ENCODE measurements at regions not wholly inside any gene's neighbourhood (a gene's known extent, or its start where the extent isn't known, plus 50 kb on each side); places are given as distances from the start of the nearest gene placed in this dataset.

GRCh38 chr17:72399608-72400487 lies 279.0 kb downstream of the SOX9 start:
- H3K36me3 Mint-ChIP-seq (ENCODE audit: insufficient read depth), result no peaks in the 10 kb centered on the region
- H3K9me3 Mint-ChIP-seq, result peaks cover 4% of the 10 kb centered on the region
- DNase-seq (ENCODE audit: low spot score in 2 of 2) (no peak), ATAC-seq (replicated peaks; ENCODE audit: extremely low read depth, poor library complexity, severe bottlenecking) (no peak)
- H3K27me3 Mint-ChIP-seq, result no peaks in the 10 kb centered on the region
- H3K4me3 Mint-ChIP-seq, result no peak overlapping the region
- no peak overlapping the region for H3K27ac Mint-ChIP-seq (ENCODE audit: low read depth)
- no peaks in the 10 kb centered on the region for H3K4me1 Mint-ChIP-seq

- Mint-ChIP-seq H3K4me3 (no peak overlapping the region), H3K27ac (ENCODE audit: low read depth) (no peak overlapping the region), H3K36me3 (ENCODE audit: insufficient read depth) (no peaks in the 10 kb centered on the region), H3K9me3 (peaks cover 4% of the 10 kb centered on the region), H3K27me3 (no peaks in the 10 kb centered on the region), H3K4me1 (no peaks in the 10 kb centered on the region)
- DNase-seq (ENCODE audit: low spot score in 2 of 2) (no peak), ATAC-seq (replicated peaks; ENCODE audit: extremely low read depth, poor library complexity, severe bottlenecking) (no peak)
Measured at GRCh38 chr17:72400488-72400827, 279.6 kb downstream of the SOX9 start.

DNA sequence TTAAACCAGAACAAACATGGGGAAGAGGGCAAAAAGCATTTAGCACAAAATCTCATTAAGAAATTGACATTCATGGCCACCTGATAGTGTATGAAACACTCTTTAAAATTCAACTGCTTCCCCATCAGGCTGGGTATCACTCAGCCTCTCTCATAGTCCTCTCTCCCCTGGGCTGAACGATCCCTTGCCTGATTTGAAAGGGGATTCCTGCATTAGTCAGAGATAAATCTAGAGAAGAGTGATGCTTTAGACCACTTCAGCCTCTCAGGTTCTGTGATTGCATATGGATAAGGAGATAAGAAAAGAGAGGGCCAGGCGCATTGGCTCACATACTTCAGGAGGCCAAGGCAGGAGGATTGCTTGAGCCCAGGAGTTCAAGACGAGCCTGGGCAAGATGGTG lies 280.0 kb downstream of the SOX9 start:
- H3K4me1 Mint-ChIP-seq, result no peaks in the 10 kb centered on the region
- H3K4me3 Mint-ChIP-seq, result no peak overlapping the region
- H3K36me3 Mint-ChIP-seq (ENCODE audit: insufficient read depth), result no peaks in the 10 kb centered on the region
- no peak overlapping the region for H3K27ac Mint-ChIP-seq (ENCODE audit: low read depth)
- DNase-seq (ENCODE audit: low spot score in 2 of 2) (no peak), ATAC-seq (replicated peaks; ENCODE audit: extremely low read depth, poor library complexity, severe bottlenecking) (no peak)
- no peaks in the 10 kb centered on the region for H3K27me3 Mint-ChIP-seq
- peaks cover 4% of the 10 kb centered on the region for H3K9me3 Mint-ChIP-seq

GRCh38 chr17:72401883-72402726 lies 281.3 kb downstream of the SOX9 start:
- no peak overlapping the region for H3K27ac Mint-ChIP-seq (ENCODE audit: low read depth)
- no peaks in the 10 kb centered on the region for H3K4me1 Mint-ChIP-seq
- H3K9me3 Mint-ChIP-seq, result peaks cover 4% of the 10 kb centered on the region
- ATAC-seq (replicated peaks; ENCODE audit: extremely low read depth, poor library complexity, severe bottlenecking) (no peak), DNase-seq (ENCODE audit: low spot score in 2 of 2) (no peak)
- no peak overlapping the region for H3K4me3 Mint-ChIP-seq
- no peaks in the 10 kb centered on the region for H3K27me3 Mint-ChIP-seq
- H3K36me3 Mint-ChIP-seq (ENCODE audit: insufficient read depth), result no peaks in the 10 kb centered on the region

DNA sequence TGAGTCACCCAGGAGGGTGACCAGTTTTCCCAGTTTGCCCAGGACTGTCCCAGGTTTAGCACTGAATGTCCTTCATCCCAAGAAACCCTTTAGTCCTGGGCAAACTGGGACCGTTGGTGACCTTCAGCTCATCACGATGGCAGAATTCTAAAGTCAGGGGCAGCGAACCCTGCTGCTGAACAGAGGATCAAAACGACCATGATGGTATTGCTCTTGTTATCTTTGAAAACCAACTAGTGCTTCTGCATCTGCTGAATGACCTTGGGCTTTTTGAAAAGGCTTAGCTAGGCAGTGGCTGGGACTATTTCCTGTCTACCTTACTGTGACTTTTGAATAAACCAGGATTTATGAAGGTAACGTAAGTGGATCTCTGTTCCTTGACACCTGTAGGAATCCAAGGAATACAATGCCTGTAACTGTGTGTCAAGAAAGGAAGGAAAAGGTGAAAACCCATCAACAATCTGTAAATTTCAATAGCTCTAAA lies 281.9 kb downstream of the SOX9 start:
- Mint-ChIP-seq H3K27me3 (no peaks in the 10 kb centered on the region), H3K4me3 (no peak overlapping the region)

GRCh38 chr17:72403713-72404209 lies 282.9 kb downstream of the SOX9 start:
- DNase-seq (ENCODE audit: low spot score in 2 of 2), result no peak
- Mint-ChIP-seq H3K27ac (ENCODE audit: low read depth) (no peak overlapping the region), H3K4me1 (no peaks in the 10 kb centered on the region), H3K4me3 (no peak overlapping the region), H3K9me3 (peaks cover 4% of the 10 kb centered on the region), H3K27me3 (no peaks in the 10 kb centered on the region), H3K36me3 (ENCODE audit: insufficient read depth) (no peaks in the 10 kb centered on the region)
- no peak for ATAC-seq (replicated peaks; ENCODE audit: extremely low read depth, poor library complexity, severe bottlenecking)

More for the DNA sequence above, 281.9 kb downstream of the SOX9 start:
- no peak for ATAC-seq (replicated peaks; ENCODE audit: extremely low read depth, poor library complexity, severe bottlenecking)
- no peaks in the 10 kb centered on the region for H3K4me1 Mint-ChIP-seq
- H3K9me3 Mint-ChIP-seq, result peaks cover 4% of the 10 kb centered on the region
- DNase-seq (ENCODE audit: low spot score in 2 of 2), result no peak
- H3K27ac Mint-ChIP-seq (ENCODE audit: low read depth), result no peak overlapping the region
- no peaks in the 10 kb centered on the region for H3K36me3 Mint-ChIP-seq (ENCODE audit: insufficient read depth)

DNA sequence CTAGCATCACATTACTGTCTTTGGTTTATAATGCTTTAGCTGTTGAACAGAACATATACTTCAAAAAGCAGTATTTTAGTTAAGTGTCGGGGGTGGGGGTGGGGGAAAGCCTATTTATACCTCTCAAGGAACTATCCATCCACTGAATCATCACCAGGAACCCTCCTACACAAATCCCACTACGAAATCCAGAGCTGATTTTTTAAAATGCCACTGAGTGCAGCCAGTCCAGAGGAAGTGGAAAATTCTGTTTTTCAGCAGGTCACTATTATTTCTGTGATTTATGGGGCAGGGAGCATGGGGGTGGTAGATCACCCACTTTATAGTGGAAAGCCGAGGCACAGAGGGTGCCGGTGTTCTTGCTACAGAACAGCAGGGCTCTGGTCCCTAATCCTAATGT lies 284.1 kb downstream of the SOX9 start:
- Mint-ChIP-seq H3K27ac (ENCODE audit: low read depth) (no peak overlapping the region), H3K36me3 (ENCODE audit: insufficient read depth) (no peaks in the 10 kb centered on the region), H3K9me3 (peaks cover 4% of the 10 kb centered on the region), H3K4me3 (no peak overlapping the region), H3K4me1 (no peaks in the 10 kb centered on the region), H3K27me3 (no peaks in the 10 kb centered on the region)
- ATAC-seq (replicated peaks; ENCODE audit: extremely low read depth, poor library complexity, severe bottlenecking) (no peak), DNase-seq (ENCODE audit: low spot score in 2 of 2) (no peak)

DNA sequence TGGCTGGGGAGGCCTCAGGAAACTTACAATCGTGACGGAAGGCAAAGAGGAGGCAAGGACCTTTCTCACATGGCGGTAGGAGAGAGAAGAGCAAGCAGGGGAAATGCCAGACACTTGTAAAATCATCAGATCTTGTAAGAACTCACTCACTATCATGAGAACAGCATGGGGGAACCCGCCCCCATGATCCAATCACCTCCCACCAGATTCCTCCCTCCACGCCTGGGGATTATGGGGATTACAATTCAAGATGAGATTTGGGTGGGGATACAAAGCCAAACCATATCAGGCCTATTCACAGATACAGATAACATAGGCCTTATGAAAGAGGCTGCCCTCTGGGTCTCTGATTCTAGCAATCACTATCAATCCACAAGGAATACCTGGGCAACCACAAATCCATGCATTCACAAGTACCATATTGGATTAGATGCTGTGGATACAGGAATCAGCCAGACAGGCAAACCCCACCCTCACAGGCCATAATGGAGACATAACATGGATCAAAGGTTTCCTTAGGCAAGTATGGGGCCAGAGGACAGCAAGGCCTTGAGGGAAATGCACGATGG lies 284.9 kb downstream of the SOX9 start:
- Mint-ChIP-seq H3K36me3 (ENCODE audit: insufficient read depth) (no peaks in the 10 kb centered on the region), H3K4me3 (no peak overlapping the region), H3K9me3 (peaks cover 4% of the 10 kb centered on the region), H3K27ac (ENCODE audit: low read depth) (no peak overlapping the region), H3K4me1 (no peaks in the 10 kb centered on the region), H3K27me3 (no peaks in the 10 kb centered on the region)
- ATAC-seq (replicated peaks; ENCODE audit: extremely low read depth, poor library complexity, severe bottlenecking) (no peak), DNase-seq (ENCODE audit: low spot score in 2 of 2) (no peak)

DNA sequence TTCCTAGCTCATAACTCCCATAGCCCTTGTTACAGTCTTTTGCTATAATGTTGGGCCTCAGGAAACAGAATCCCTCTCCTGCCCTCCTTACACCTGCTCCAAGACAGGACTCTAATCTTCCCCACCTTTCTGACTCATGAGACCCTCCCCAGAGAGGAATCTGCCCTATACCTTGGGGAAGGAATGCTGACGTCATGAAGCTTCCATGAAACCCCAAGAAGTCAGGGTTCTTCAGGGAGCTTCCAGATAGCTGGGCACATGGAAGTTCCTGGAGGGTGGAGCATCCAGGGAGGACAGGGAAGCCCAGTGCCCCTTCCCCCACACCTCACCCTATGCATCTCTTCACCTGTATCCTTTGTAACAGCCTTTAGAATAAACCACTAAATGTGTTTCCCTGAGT lies 285.7 kb downstream of the SOX9 start:
- Mint-ChIP-seq H3K27me3 (no peaks in the 10 kb centered on the region), H3K27ac (ENCODE audit: low read depth) (no peak overlapping the region), H3K4me3 (no peak overlapping the region), H3K4me1 (no peaks in the 10 kb centered on the region), H3K36me3 (ENCODE audit: insufficient read depth) (no peaks in the 10 kb centered on the region), H3K9me3 (no peaks in the 10 kb centered on the region)
- ATAC-seq (replicated peaks; ENCODE audit: extremely low read depth, poor library complexity, severe bottlenecking) (no peak), DNase-seq (ENCODE audit: low spot score in 2 of 2) (no peak)

DNA sequence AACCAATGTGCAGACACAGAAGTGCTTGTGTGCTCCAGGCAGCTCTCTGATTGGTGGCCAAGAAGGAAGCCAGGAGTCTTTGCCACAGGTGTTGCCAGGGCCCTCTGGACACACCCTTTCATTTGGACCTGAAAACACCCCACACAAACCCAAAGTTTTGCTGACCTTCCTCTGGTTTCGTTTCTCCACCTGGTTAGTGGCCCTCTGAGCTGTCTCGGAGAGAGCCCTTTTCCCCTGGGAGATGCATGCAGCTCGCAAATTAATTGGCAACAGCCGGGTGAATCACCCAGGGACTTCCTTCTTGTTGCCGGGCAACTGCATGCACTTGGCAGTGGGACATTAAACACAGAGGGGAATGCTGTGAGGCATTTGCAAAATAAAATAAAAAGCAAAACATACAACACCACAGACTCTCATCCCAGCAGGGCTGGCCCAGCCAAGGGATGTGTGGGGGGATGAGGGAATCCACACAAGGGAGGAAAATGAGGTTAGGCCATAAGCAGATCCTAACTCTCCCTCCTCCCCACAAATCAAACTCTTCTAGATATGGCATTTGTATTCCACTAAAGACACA lies 286.6 kb downstream of the SOX9 start:
- Mint-ChIP-seq H3K27ac (ENCODE audit: low read depth) (no peak overlapping the region), H3K36me3 (ENCODE audit: insufficient read depth) (no peaks in the 10 kb centered on the region)
- no peak for DNase-seq (ENCODE audit: low spot score in 2 of 2)

GRCh38 chr17:72407931-72408330 lies 287.1 kb downstream of the SOX9 start:
- Mint-ChIP-seq H3K9me3 (peaks cover 3% of the 10 kb centered on the region), H3K27me3 (no peaks in the 10 kb centered on the region), H3K4me1 (no peaks in the 10 kb centered on the region), H3K36me3 (ENCODE audit: insufficient read depth) (no peaks in the 10 kb centered on the region), H3K4me3 (no peak overlapping the region), H3K27ac (ENCODE audit: low read depth) (no peak overlapping the region)
- DNase-seq (ENCODE audit: low spot score in 2 of 2), result no peak
- no peak for ATAC-seq (replicated peaks; ENCODE audit: extremely low read depth, poor library complexity, severe bottlenecking)

More for the DNA sequence above, 286.6 kb downstream of the SOX9 start:
- no peaks in the 10 kb centered on the region for H3K27me3 Mint-ChIP-seq
- no peaks in the 10 kb centered on the region for H3K4me1 Mint-ChIP-seq
- no peaks in the 10 kb centered on the region for H3K9me3 Mint-ChIP-seq
- H3K4me3 Mint-ChIP-seq, result no peak overlapping the region
- no peak for ATAC-seq (replicated peaks; ENCODE audit: extremely low read depth, poor library complexity, severe bottlenecking)

DNA sequence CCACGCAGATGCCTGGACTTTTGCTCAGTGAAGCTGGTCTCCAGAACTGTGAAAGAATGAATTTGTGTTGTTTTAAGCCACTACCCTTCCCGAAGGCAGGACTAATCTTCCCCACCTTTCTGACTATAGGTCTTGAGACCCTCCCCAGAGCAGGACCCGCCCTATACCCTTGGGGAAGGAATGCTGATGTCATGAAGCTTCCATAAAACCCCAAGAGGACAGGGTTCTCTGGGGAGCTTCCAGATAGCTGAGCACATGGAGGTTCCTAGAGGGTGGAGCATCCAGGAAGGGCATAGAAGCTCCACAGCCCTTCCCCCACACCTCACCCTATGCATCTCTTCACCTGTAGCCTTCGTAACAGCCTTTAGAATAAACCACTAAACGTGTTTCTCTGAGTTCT lies 287.8 kb downstream of the SOX9 start:
- Mint-ChIP-seq H3K9me3 (peaks cover 6% of the 10 kb centered on the region), H3K4me1 (no peaks in the 10 kb centered on the region), H3K27me3 (no peaks in the 10 kb centered on the region), H3K36me3 (ENCODE audit: insufficient read depth) (no peaks in the 10 kb centered on the region), H3K27ac (ENCODE audit: low read depth) (no peak overlapping the region), H3K4me3 (no peak overlapping the region)
- DNase-seq (ENCODE audit: low spot score in 2 of 2) (no peak), ATAC-seq (replicated peaks; ENCODE audit: extremely low read depth, poor library complexity, severe bottlenecking) (no peak)

Data from central memory CD8-positive, alpha-beta T cell (primary cell).